ENCODE measurements at regions not wholly inside any gene's neighbourhood (a gene's known extent, or its start where the extent isn't known, plus 50 kb on each side); places are given as distances from the start of the nearest gene placed in this dataset.

- DNase-seq (ENCODE audit: low spot score) (no peak), FAIRE-seq (no peak)
These were observed 136.8 kb upstream of the IGSF21 start for GRCh38 chr1:17970757-17971156.

GRCh38 chr1:17973694-17974093 lies 133.9 kb upstream of the IGSF21 start:
- DNase-seq (ENCODE audit: low spot score): no peak
- no peak for FAIRE-seq

GRCh38 chr1:17976854-17977253 lies 130.7 kb upstream of the IGSF21 start:
- DNase-seq (ENCODE audit: low spot score) (no peak), FAIRE-seq (no peak)

- DNase-seq (ENCODE audit: low spot score) (no peak), FAIRE-seq (no peak)
These were observed 129.6 kb upstream of the IGSF21 start for GRCh38 chr1:17978016-17978415.

GRCh38 chr1:17979815-17980214 lies 127.8 kb upstream of the IGSF21 start:
- FAIRE-seq (no peak), DNase-seq (ENCODE audit: low spot score) (no peak)

- DNase-seq (ENCODE audit: low spot score) (no peak), FAIRE-seq (no peak)
These were observed 125.4 kb upstream of the IGSF21 start for GRCh38 chr1:17982197-17982596.

GRCh38 chr1:17984583-17984982 lies 123.0 kb upstream of the IGSF21 start:
- no peak for DNase-seq (ENCODE audit: low spot score)
- FAIRE-seq: no peak

GRCh38 chr1:17986156-17986555 lies 121.4 kb upstream of the IGSF21 start:
- DNase-seq (ENCODE audit: low spot score) (no peak), FAIRE-seq (no peak)

- DNase-seq (ENCODE audit: low spot score) (no peak), FAIRE-seq (no peak)
These were observed 117.2 kb upstream of the IGSF21 start for GRCh38 chr1:17990401-17990800.

- DNase-seq (ENCODE audit: low spot score) (no peak), FAIRE-seq (no peak)
These were observed 115.6 kb upstream of the IGSF21 start for GRCh38 chr1:17991996-17992395.

GRCh38 chr1:17992800-17993199 lies 114.8 kb upstream of the IGSF21 start:
- FAIRE-seq (no peak), DNase-seq (ENCODE audit: low spot score) (no peak)

GRCh38 chr1:17994046-17994445 lies 113.6 kb upstream of the IGSF21 start:
- FAIRE-seq: no peak
- no peak for DNase-seq (ENCODE audit: low spot score)

GRCh38 chr1:17995480-17995879 lies 112.1 kb upstream of the IGSF21 start:
- DNase-seq (ENCODE audit: low spot score) (no peak), FAIRE-seq (no peak)

- DNase-seq (ENCODE audit: low spot score) (peak; percentile 10), FAIRE-seq (no peak)
These were observed 108.7 kb upstream of the IGSF21 start for GRCh38 chr1:17998889-17999288.

- DNase-seq (ENCODE audit: low spot score): no peak
These were observed 107.7 kb upstream of the IGSF21 start for GRCh38 chr1:17999884-18000283.

GRCh38 chr1:18001725-18002124 lies 105.9 kb upstream of the IGSF21 start:
- no peak for DNase-seq (ENCODE audit: low spot score)
- FAIRE-seq: no peak

More at GRCh38 chr1:17999884-18000283, 107.7 kb upstream of the IGSF21 start:
- FAIRE-seq: no peak

- no peak for FAIRE-seq
These were observed 103.3 kb upstream of the IGSF21 start for GRCh38 chr1:18004278-18004677.

GRCh38 chr1:18005238-18005637 lies 102.4 kb upstream of the IGSF21 start:
- no peak for DNase-seq (ENCODE audit: low spot score)
- FAIRE-seq: no peak

More at GRCh38 chr1:18004278-18004677, 103.3 kb upstream of the IGSF21 start:
- no peak for DNase-seq (ENCODE audit: low spot score)

GRCh38 chr1:18007391-18008041 lies 100.1 kb upstream of the IGSF21 start:
- DNase-seq (ENCODE audit: low spot score): no peak
- no peak for FAIRE-seq

GRCh38 chr1:18008081-18008480 lies 99.5 kb upstream of the IGSF21 start:
- DNase-seq (ENCODE audit: low spot score): no peak
- no peak for FAIRE-seq

GRCh38 chr1:18009055-18009454 lies 98.5 kb upstream of the IGSF21 start:
- no peak for FAIRE-seq
- no peak for DNase-seq (ENCODE audit: low spot score)

GRCh38 chr1:18009478-18009961 lies 98.1 kb upstream of the IGSF21 start:
- DNase-seq (ENCODE audit: low spot score): no peak
- FAIRE-seq: no peak

- FAIRE-seq (no peak), DNase-seq (ENCODE audit: low spot score) (no peak)
These were observed 97.2 kb upstream of the IGSF21 start for GRCh38 chr1:18010408-18010807.

- DNase-seq (ENCODE audit: low spot score) (no peak), FAIRE-seq (no peak)
These were observed 96.7 kb upstream of the IGSF21 start for GRCh38 chr1:18010945-18011344.
